ENCODE measurements at regions not wholly inside any gene's neighbourhood (a gene's known extent, or its start where the extent isn't known, plus 50 kb on each side); places are given as distances from the start of the nearest gene placed in this dataset.

- H2AFZ ChIP-seq (ENCODE audit: insufficient read depth, low read depth, low read length, poor library complexity, severe bottlenecking), result no peak overlapping the region
- peaks cover 0 to 1% (median 0%) of the 10 kb centered on the region in 7 donors for H3K9me3 Mint-ChIP-seq
- no peak overlapping the region for H3K4me3 Mint-ChIP-seq
- no peak overlapping the region for H3K27ac Mint-ChIP-seq
- H3K79me2 ChIP-seq (ENCODE audit: insufficient read depth, low read length), result no peaks in the 10 kb centered on the region
- no peaks in the 10 kb centered on the region for H3K4me1 Mint-ChIP-seq
- no peak overlapping the region for H3K9ac ChIP-seq (ENCODE audit: insufficient read depth, low read length, poor library complexity, severe bottlenecking)
- H3K27me3 Mint-ChIP-seq (ENCODE audit: low read depth in 3 of 3), result no peaks in the 10 kb centered on the region
- no peak overlapping the region for H3K27ac ChIP-seq (ENCODE audit: low read depth in 1 of 2, low read length in 2 of 2)
- H4K20me1 ChIP-seq (ENCODE audit: insufficient read depth, low read length), result no peaks in the 10 kb centered on the region
- TF ChIP-seq CTCF (IDR thresholded peaks at IDR 0.05), result no peak
- no peak overlapping the region for H3K4me3 ChIP-seq (replicated peaks in 1 of 3; ENCODE audit: low read depth in 2 of 3, low read length in 3 of 3)
- no peaks in the 10 kb centered on the region for H3K4me1 ChIP-seq (ENCODE audit: control insufficient read depth in 1 of 2, insufficient read depth in 2 of 2, low read length in 2 of 2)
- H3K27me3 ChIP-seq (ENCODE audit: control insufficient read depth in 2 of 2, insufficient read depth in 2 of 2, low read length in 2 of 2), result no peaks in the 10 kb centered on the region
- H3K36me3 ChIP-seq (replicated peaks in 1 of 2; ENCODE audit: control insufficient read depth in 1 of 2, insufficient read depth in 2 of 2, low read length in 2 of 2), result no peaks in the 10 kb centered on the region
- H3K9me3 ChIP-seq (replicated peaks in 1 of 2; ENCODE audit: control insufficient read depth in 1 of 2, insufficient read depth in 1 of 2, low read length in 2 of 2), result no peaks in the 10 kb centered on the region
- no peaks in the 10 kb centered on the region for H3K36me3 Mint-ChIP-seq
- intact Hi-C loops (cut with micrococcal nuclease), result no loop called here
- no peak overlapping the region for H3K4me2 ChIP-seq (replicated peaks; ENCODE audit: extremely low read depth, low read length, poor library complexity, severe bottlenecking)
- DNase-seq, result no peak
Measured at GRCh38 chr3:25018909-25019308, 409.2 kb upstream of the RARB start.

GRCh38 chr3:25019506-25019905 lies 408.6 kb upstream of the RARB start:
- no peaks in the 10 kb centered on the region for H3K36me3 Mint-ChIP-seq
- DNase-seq, result no peak
- 81% methylated on average over 2 of the region's 2 CpGs for WGBS (ENCODE audit: insufficient coverage)
- Histone ChIP-seq H4K20me1 (ENCODE audit: insufficient read depth, low read length) (no peaks in the 10 kb centered on the region), H3K9ac (ENCODE audit: insufficient read depth, low read length, poor library complexity, severe bottlenecking) (no peak overlapping the region), H3K27ac (ENCODE audit: low read depth in 1 of 2, low read length in 2 of 2) (no peak overlapping the region), H3K79me2 (ENCODE audit: insufficient read depth, low read length) (no peaks in the 10 kb centered on the region), H3K9me3 (replicated peaks in 1 of 2; ENCODE audit: control insufficient read depth in 1 of 2, insufficient read depth in 1 of 2, low read length in 2 of 2) (no peaks in the 10 kb centered on the region), H3K27me3 (ENCODE audit: control insufficient read depth in 2 of 2, insufficient read depth in 2 of 2, low read length in 2 of 2) (no peaks in the 10 kb centered on the region), H2AFZ (ENCODE audit: insufficient read depth, low read depth, low read length, poor library complexity, severe bottlenecking) (no peak overlapping the region), H3K4me1 (ENCODE audit: control insufficient read depth in 1 of 2, insufficient read depth in 2 of 2, low read length in 2 of 2) (no peaks in the 10 kb centered on the region), H3K36me3 (replicated peaks in 1 of 2; ENCODE audit: control insufficient read depth in 1 of 2, insufficient read depth in 2 of 2, low read length in 2 of 2) (no peaks in the 10 kb centered on the region), H3K4me2 (replicated peaks; ENCODE audit: extremely low read depth, low read length, poor library complexity, severe bottlenecking) (no peak overlapping the region), H3K4me3 (replicated peaks in 1 of 3; ENCODE audit: low read depth in 2 of 3, low read length in 3 of 3) (no peak overlapping the region)
- no peak overlapping the region for H3K4me3 Mint-ChIP-seq
- no peak for TF ChIP-seq CTCF (IDR thresholded peaks at IDR 0.05)
- intact Hi-C loops (cut with micrococcal nuclease), result no loop called here
- H3K27ac Mint-ChIP-seq, result no peak overlapping the region
- no peaks in the 10 kb centered on the region for H3K27me3 Mint-ChIP-seq (ENCODE audit: low read depth in 3 of 3)
- H3K4me1 Mint-ChIP-seq, result no peaks in the 10 kb centered on the region
- H3K9me3 Mint-ChIP-seq, result peaks cover 0 to 1% (median 0%) of the 10 kb centered on the region in 7 donors

All from CD14-positive monocyte (primary cell).